Hematopoietic multipotent progenitor cell treated with erythropoietin and hydrocortisone succinate and interleukin-3 and kit ligand, for 6 days (in vitro differentiated cells): ENCODE measurements at regions not wholly inside any gene's neighbourhood (a gene's known extent, or its start where the extent isn't known, plus 50 kb on each side); places are given as distances from the start of the nearest gene placed in this dataset.

Experiments
- DNase-seq: peaks from one replicate; pipeline ENCODE4 v3.0.0-alpha.2; 2015

DNA sequence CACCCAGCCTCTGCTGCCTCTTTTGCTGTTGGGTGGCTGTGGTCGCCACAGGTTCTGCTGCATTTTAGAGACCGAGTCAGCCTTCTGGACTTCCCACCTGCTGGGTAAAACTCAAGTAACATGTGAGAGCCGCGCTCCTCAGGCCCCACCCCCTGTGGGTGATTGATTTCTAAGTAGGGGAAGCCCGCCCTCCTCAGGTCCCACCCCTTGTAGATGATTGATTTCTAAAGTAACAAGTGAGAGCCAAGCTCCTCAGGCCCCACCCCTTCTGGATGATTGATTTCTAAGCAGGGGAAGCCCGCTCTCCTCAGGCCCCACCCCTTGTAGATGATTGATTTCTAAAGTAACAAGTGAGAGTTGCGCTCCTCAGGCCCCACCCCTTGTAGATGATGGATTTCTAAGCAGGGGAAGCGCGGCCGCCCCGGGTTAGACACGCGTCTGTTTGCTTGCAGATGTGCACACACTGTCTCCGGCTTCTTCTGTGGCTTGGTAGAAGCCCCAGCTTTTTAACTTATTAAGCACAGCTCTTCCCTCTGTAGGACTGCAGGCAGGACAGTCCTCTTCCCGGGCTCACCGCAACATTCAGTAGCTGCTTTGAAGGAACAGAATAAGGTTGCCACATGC, 83.4 kb downstream of the FAM43A start:
- peak; percentile 99 for DNase-seq

DNA sequence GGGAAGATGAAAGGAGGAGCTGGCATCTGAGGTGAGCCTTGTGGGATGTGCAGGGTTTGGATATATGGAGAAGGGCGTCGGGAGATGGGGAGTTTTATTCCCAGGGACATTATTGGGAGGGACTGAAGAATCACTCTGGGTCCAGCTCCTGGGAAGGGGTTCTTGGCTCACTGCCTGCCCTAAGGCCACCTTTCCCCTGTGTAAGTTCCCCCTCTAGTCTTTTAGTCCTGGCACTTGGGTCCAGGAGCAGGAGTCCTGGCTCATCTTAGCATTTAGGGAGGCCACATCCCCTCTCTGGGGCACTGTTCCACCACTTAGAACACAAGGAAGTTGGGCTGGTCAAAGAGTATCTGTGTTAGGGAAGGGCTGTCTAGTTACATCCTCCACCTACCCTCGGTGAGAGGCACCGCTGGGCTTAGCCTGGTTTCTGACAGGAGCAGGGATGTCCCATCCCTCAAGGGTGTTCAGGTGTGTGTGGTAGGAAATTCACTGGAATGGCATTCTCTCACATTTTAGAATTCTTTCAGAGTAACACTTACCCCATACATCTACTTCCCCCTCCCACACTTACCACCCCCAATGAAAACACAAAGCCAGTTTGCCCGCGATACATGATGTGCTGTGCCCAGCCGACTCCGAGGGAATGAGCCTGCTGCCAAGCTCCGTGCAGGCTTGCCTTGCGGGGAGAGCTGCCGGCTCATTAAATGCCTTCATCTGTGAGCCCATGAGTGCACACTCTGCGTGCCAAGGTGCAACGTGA, 86.7 kb downstream of the FAM43A start:
- DNase-seq, result no peak

DNA sequence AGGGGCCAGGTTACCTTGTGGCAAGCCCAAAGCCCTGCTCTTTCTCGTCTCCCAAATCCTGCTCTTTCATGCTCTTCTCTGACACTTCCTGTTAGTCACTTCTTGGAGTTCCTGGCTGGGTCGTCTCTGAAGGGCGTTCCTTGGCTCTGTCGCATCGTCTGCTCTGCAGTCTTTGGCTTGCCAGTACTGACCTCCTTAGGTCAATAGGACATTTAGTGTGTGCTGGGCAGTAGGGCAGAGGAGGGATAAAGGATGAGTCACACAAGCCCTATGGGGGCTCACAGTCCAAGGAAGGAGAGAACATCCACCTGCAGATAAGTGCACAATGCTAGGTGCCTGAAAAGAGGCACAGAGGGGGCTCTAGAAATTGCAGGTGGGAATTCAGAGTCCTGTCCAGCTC, 87.5 kb downstream of the FAM43A start:
- no peak for DNase-seq

- no peak for DNase-seq
Measured at GRCh38 chr3:194773771-194774455, 88.2 kb downstream of the FAM43A start.

- DNase-seq, result no peak
Measured at GRCh38 chr3:194775266-194775665, 89.6 kb downstream of the FAM43A start.

DNA sequence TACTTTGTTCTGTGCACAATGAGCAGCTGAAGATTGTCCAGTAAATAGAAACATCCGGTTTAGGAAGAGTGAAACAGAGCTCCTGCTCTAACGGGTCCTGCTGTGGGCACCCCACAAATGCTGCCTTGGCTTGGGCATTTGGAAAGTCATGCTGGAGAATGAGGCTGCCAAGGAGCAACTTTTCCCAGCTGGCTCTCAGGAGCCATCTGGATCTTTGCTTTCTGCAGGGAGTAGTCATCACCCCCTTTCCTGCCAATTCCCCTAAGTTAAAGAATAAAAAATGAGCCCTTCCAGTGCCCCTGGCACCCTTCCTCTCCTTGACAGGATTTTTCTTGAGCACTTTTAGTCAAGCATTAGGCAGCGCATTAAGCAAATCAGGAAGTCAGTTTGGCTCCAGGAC, 90.0 kb downstream of the FAM43A start:
- no peak for DNase-seq

DNA sequence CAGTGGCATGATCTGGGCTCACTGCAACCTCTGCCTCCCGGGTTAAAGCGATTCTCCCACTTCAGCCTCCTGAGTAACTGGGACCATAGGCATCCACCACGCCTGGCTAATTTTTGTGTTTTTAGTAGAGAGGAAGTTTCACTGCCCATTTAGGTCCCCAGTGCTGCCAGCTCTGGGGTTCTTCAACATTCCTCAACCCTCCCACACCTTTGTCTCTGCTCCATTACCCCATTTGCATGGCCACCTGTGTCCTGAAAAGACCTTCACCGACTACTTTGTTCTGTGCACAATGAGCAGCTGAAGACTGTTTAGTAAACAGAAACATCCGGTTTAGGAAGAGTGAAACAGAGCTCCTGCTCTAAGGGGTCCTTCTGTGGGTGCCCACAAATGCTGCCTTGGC, 92.0 kb downstream of the FAM43A start:
- DNase-seq, result no peak

DNA sequence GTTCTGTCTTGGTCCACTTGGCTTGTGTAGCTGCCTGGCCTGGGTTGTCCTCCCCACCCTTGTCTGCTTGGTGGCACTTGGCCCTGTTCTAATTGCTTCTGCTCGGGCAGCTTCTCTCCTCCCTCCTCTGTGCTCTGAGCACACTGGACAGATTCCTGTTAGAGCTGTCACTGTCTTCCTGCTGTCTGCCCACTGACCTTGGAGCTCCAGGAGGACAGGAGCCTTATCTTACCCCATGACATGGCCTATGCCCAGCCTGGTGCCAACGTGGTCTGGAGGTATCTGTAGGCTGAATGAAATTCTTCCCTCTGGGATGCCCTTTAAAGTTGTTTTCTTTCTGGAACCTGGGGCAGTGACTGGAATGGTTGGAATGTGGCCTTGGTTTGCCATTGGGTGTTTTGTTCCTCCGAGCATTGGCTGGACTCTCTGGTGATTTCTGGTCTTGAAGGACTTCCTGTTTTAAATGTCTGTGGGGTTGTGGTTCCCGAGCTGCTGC, 94.1 kb downstream of the FAM43A start:
- DNase-seq, result no peak

GRCh38 chr3:194780706-194781105, 95.0 kb downstream of the FAM43A start:
- no peak for DNase-seq

GRCh38 chr3:194781617-194782016, 95.9 kb downstream of the FAM43A start:
- no peak for DNase-seq

- no peak for DNase-seq
Measured at GRCh38 chr3:194782698-194783404, 97.2 kb downstream of the FAM43A start.

GRCh38 chr3:194784361-194784760, 98.7 kb downstream of the FAM43A start:
- DNase-seq, result no peak

GRCh38 chr3:194785315-194785714, 99.6 kb downstream of the FAM43A start:
- no peak for DNase-seq

DNA sequence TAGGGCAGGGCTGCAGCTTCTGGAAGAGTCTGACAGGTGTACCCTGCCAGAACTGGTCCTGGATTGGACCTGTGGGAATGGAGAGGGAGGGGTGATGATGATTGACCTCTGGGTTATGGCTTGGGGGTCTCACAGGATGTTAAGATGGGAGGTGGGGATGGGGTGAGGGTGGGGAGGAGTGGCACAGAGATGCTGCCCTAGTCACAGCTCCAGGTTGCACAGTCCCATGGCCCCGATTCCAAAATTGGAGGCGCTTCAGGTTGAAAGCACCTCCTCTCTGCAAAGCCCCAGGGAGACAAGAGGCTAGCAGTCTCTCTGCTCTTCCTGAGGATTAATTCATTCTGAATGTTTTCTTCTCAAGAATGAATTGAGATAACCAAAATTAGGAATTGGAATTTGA, 101.4 kb downstream of the FAM43A start:
- no peak for DNase-seq

DNA sequence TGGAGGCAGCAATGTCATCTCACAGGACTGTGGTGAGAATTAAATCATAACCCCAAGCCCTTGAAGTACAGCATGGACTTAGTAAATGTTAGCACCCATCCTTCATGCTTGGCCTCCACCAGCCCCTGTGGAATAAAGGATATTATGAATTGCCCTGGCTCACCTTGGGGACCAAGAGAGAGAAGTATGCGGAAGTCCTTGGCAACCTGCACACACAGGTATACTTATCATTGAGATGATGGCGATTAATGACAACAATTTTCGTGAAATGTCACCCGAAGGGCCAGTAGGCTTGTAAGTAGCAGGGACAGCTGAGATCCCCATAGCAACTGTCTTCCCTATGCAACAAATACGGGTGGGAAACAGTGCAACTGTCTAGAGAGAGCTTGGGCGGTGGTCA, 102.0 kb downstream of the FAM43A start:
- no peak for DNase-seq

DNA sequence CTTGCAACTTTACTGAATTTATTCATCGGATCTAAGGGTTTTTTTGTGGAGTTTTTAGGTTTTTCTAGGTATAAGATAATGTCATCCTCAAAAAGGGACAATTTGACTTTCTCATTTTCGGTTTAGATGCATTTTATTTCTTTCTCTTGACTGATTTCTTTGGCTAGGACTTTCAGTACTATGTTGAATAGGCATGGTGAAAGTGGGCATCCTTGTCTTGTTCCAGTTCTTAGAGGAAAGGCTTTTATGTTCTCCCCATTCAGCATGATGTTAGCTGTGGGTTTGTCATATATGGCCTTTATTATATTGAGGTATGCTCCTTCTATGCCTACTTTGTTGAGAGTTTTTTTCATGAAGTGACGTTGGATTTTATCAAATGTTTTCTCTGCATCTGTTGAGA, 106.7 kb downstream of the FAM43A start:
- DNase-seq, result no peak

DNA sequence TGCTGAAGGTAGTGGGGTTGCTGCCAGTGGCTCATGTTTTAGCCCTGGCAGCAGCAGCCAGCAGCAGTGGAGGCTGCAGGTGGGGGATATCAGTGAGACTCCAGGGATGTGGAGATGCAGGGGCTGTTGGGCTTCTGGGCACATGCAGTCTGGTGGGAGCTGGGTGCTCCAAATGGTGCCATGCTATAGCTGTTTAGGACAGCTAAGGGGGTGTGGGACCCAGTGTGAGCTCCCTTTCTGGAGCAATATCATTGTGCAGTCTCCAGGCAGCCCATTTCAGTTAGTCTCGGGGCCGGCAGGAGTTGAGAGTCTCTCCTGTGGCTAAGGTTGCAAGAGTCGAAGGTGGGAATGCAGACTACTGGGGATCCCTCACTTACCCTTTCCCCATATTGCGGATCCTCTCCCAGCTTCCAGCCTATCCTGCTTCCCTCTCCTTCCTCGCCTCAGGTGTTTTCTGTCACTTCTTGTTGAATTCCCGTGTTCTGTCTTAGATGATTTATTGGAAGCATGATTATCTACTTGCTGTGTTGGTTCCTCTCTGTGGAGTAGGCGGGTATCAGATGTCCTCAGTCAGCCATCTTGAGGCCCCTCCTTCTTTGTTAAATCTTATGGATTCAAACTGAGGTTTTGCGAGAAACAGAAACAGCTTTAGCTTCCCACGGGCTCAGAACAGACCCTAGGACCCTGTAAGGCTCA, 112.0 kb downstream of the FAM43A start:
- DNase-seq, result no peak

DNA sequence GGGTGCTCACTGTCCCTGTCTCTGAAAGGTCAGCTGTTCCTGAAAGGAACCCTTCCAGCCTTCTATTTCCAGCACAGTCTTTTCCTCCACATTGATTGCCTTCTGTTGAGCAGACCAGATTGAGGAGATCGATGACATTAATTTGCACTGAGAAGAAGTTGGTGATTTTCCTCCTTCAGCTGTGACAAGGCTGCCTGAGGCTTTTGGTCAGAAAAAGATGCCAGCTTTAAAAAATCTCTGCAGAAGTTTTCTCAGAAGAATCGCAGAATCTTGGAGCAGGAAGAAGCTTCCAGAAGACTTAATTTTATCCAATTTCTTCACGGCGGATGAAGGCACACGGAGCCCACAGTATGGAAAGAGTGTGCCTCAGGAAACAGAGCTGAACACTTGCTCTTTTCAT, 112.8 kb downstream of the FAM43A start:
- DNase-seq, result no peak

DNA sequence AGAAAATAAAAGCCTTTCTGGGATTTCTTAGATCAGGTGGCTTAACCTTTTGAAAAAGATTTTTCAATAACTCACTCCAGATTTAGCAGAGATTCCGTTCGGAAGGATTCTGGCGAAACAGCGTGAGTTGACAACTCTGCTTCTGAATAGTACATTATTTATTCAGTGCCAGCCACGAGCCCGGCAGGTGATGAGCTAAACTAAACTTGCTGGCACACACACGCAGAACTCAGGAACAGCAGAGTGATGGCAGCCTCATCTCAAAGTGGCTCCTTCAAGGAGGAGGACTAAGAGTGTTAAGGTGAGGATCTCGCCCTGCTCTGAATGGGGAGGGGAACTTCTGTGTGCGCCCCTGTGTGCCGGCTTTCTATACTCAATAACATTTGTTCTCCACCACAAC, 114.3 kb downstream of the FAM43A start:
- no peak for DNase-seq

DNA sequence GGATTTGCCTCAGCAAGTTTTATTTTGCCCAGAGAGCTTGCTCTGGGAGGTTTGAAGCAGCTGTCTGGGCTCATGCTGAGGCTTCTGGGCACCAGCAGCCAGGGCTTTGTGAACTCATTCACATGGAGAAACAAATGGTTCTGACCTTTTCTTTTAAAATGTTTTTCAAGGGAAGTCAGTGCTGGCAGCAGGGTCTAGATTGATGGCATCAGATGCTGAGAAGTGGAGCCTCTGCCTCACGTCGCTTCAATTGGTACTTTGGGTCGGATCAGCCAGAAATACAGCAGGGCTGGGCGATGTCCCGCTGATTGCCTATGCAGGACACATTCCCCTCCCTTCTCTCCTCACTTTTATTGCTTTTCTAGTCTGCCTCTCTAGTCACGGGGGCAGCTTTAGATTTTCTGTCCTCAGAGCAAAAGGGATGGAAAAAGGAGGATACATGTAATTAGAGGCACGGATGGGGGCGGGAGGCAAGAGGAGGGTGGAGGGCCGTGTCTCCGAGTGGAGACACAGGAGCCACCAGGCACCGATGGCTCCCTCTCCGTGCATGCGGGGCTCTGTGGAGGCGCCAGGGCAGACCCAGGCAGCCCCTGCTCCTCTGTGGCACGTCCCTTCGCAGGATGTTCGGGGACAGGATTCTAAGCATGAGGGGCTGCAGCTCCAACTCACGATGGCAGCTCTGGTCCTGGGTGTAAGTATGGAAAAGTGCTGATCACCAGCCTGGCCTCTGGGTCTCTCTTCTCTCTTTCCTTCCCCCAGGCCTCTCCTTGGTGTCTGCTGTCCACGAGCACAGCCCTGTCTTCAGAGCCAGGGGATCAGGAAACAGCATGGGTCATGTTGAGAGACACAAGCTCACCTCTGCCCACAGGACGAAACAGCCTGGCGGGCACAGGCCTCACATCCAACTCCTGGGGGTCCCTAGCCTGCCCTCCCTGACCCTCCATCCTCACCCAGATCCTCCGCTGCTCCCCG, 116.1 kb downstream of the FAM43A start:
- DNase-seq, result no peak

- no peak for DNase-seq
Measured at GRCh38 chr3:194804796-194805195, 119.1 kb downstream of the FAM43A start.

DNA sequence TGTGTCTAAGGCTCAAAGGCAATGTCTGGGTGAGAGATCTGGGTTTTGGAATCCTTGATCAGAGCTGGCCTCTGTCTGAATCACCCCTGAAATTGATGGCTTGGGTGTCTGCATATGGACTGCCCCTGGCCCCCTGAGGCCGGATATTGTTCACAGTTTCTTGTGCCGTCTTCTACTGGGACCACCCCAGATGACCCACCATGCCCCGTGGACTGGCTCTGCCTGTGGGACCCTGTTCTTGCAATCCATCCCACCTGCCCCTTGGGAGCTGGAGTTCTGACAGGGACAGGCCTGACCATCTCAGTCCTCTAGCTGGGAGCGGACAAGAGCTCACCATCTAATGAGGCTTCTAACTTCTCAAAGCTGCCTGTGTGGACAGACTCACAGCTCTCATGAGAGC, 119.9 kb downstream of the FAM43A start:
- no peak for DNase-seq
